ENCODE measurements at regions not wholly inside any gene's neighbourhood (a gene's known extent, or its start where the extent isn't known, plus 50 kb on each side); places are given as distances from the start of the nearest gene placed in this dataset.

DNA sequence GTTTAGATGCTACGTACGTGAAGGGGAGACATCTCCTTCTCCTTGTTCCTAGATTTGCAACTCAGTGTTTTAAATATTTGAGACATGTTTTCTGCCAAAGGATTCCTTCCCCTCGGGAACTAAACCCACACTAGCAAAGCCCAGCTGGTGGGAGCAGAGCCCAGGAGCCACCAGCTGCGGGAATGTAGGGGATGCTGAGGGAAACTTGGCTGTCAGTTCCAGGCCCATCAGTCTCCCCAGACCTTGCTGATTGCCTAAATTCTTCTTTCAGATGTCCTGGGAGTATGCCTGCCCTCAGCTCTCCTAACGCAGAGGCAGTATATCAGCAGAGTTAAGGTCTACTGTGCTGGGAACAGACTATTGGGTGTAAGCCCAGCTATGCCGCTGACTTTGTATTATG, 630.0 kb upstream of the TENM3 start (continued):
- TF ChIP-seq HMGXB4 (CRISPR knock-in tag; IDR thresholded peaks at IDR 0.05; ENCODE audit: borderline replicate concordance in 1 of 2, low read depth in 1 of 2) = no peak

DNA sequence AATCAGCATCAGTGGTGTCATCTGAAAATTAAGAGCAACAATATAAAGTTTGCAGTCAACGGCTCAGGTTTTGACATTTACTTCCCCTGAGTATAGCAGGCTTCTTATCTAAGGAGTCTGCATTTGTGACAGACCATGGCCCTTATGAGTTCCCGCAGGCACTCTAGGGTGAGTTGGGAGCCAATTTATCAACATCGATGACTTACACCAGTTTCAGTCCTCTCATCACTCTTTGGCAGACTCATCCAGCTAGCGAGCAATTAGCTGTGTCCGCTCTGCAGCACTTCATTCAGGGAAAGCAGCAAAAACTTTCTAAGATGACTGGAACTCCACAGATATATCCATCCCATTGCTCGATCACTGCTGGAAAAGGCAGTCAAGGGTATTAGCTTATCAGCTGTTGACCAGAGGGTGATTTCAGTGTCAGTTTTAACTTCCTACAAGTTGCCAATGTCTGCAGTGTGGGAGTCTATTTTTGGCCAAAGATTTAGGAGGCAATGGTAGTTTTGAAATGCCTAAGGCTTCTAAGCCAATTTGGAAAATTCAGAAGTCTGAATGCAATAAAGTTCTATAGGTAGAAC, 625.1 kb upstream of the TENM3 start:
- ATAC-seq = no peak
- no peaks in the 10 kb centered on the region for H3K36me3 ChIP-seq (replicated peaks in 1 of 2; ENCODE audit: control insufficient read depth in 1 of 2, insufficient read depth in 2 of 2, low read length in 2 of 2)
- H3K27me3 ChIP-seq (ENCODE audit: control insufficient read depth in 1 of 2, insufficient read depth in 2 of 2, low read length in 2 of 2) = no peaks in the 10 kb centered on the region
- H4K20me1 ChIP-seq (ENCODE audit: insufficient read depth, low read length) = no peaks in the 10 kb centered on the region
- H3K27ac ChIP-seq (ENCODE audit: extremely low read length, insufficient read depth, low read length) = no peak overlapping the region
- no peak overlapping the region for H3K4me2 ChIP-seq (ENCODE audit: low read depth, low read length)
- BruUV-seq (replicated peaks) = no TSS peak
- DNase-seq (ENCODE audit: low spot score) = no peak
- ChIA-PET POLR2A (no interaction called here), CTCF (ENCODE audit: low intra/inter-chr PET ratio, low total read pairs) (no interaction called here)
- H3K4me3 ChIP-seq (replicated peaks in 1 of 3; ENCODE audit: insufficient read depth in 1 of 3, low read depth in 2 of 3, low read length in 3 of 3) = no peak overlapping the region
- H2AFZ ChIP-seq (ENCODE audit: low read length) = no peak overlapping the region
- no peaks in the 10 kb centered on the region for H3K9me3 ChIP-seq (ENCODE audit: low read length)
- FAIRE-seq = no peak
- intact Hi-C loops (cut with micrococcal nuclease; ENCODE audit: unreplicated experiment) (no loop called here), in situ Hi-C loops (cut with HindIII; ENCODE audit: extremely low pct_ligation_motif_present, low pct_unique_long_range_greater_than_20kb) (no loop called here)
- TF ChIP-seq KDM6A (CRISPR knock-in tag; IDR thresholded peaks at IDR 0.05; ENCODE audit: low read depth) (no peak), RBFOX2 (IDR thresholded peaks at IDR 0.05; ENCODE audit: low read depth, low read length) (no peak), EP300 (IDR thresholded peaks at IDR 0.05; ENCODE audit: low read depth in 2 of 2, low read length in 2 of 2) (no peak), EP300 (CRISPR knock-in tag; IDR thresholded peaks at IDR 0.05; ENCODE audit: borderline replicate concordance) (no peak), PRMT3 (CRISPR knock-in tag; IDR thresholded peaks at IDR 0.05; ENCODE audit: borderline replicate concordance, low read depth) (no peak), SMAD9 (CRISPR knock-in tag; IDR thresholded peaks at IDR 0.05) (no peak), ZBTB39 (CRISPR knock-in tag; IDR thresholded peaks at IDR 0.05) (no peak), ISL2 (CRISPR knock-in tag; IDR thresholded peaks at IDR 0.05) (no peak)
- 28% methylated on average over 4 of the region's 6 CpGs for WGBS (ENCODE audit: low lambda C conversion rate)
- no peak overlapping the region for H3K9ac ChIP-seq (ENCODE audit: insufficient read depth, low read depth, low read length)
- H3K4me1 ChIP-seq (ENCODE audit: insufficient read depth, low read length) = no peaks in the 10 kb centered on the region
- H3K79me2 ChIP-seq (ENCODE audit: insufficient read depth, low read length) = no peaks in the 10 kb centered on the region

Measured in HepG2 (cell line).